ENCODE measurements at regions not wholly inside any gene's neighbourhood (a gene's known extent, or its start where the extent isn't known, plus 50 kb on each side); places are given as distances from the start of the nearest gene placed in this dataset.

DNA sequence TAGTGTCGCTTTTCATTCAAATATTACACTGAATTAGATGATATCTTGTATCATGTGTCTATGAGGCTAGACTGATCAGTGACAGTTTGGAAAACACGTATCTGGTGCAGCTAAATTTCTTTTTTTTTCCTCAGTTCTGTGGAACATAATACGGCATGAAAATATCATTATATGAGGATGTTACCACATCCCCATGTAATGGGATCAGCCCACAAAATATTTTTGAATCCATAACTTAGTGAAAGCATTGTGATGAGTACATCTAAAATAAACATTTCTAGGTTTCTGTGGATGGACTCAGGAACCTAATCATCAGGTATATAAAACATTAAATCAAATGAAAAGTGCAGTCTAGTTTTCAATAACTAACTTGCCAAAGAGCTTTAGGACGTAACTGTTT is 356.3 kb downstream of the USP25 start:
- Histone ChIP-seq H3K9ac (ENCODE audit: low read length) (peak overlapping the region; percentile 47), H3K27me3 (replicated peaks; ENCODE audit: control insufficient read depth, insufficient read depth, low read length) (no peaks in the 10 kb centered on the region), H3K4me1 (ENCODE audit: control insufficient read depth, insufficient read depth, low read length) (peaks cover 17% of the 10 kb centered on the region), H3K36me3 (ENCODE audit: control insufficient read depth, insufficient read depth, low read length, severe bottlenecking) (no peaks in the 10 kb centered on the region), H3K4me3 (ENCODE audit: low read length) (peak overlapping the region; percentile 51), H3K9me3 (ENCODE audit: control insufficient read depth, low read length) (no peaks in the 10 kb centered on the region)
- no peak for DNase-seq (ENCODE audit: low read depth)

GRCh38 chr21:16086936-16087335 is 357.2 kb downstream of the USP25 start:
- H3K4me3 ChIP-seq (ENCODE audit: low read length) = no peak overlapping the region
- H3K9me3 ChIP-seq (ENCODE audit: control insufficient read depth, low read length) = no peaks in the 10 kb centered on the region
- no peaks in the 10 kb centered on the region for H3K36me3 ChIP-seq (ENCODE audit: control insufficient read depth, insufficient read depth, low read length, severe bottlenecking)
- no peaks in the 10 kb centered on the region for H3K27me3 ChIP-seq (replicated peaks; ENCODE audit: control insufficient read depth, insufficient read depth, low read length)
- DNase-seq (ENCODE audit: low read depth) = no peak
- no peak overlapping the region for H3K9ac ChIP-seq (ENCODE audit: low read length)
- H3K4me1 ChIP-seq (ENCODE audit: control insufficient read depth, insufficient read depth, low read length) = peaks cover 17% of the 10 kb centered on the region

GRCh38 chr21:16087523-16087922 is 357.7 kb downstream of the USP25 start:
- Histone ChIP-seq H3K9ac (ENCODE audit: low read length) (no peak overlapping the region), H3K36me3 (ENCODE audit: control insufficient read depth, insufficient read depth, low read length, severe bottlenecking) (no peaks in the 10 kb centered on the region), H3K4me1 (ENCODE audit: control insufficient read depth, insufficient read depth, low read length) (peaks cover 14% of the 10 kb centered on the region), H3K27me3 (replicated peaks; ENCODE audit: control insufficient read depth, insufficient read depth, low read length) (no peaks in the 10 kb centered on the region), H3K4me3 (ENCODE audit: low read length) (no peak overlapping the region), H3K9me3 (ENCODE audit: control insufficient read depth, low read length) (no peaks in the 10 kb centered on the region)
- DNase-seq (ENCODE audit: low read depth) = no peak

DNA sequence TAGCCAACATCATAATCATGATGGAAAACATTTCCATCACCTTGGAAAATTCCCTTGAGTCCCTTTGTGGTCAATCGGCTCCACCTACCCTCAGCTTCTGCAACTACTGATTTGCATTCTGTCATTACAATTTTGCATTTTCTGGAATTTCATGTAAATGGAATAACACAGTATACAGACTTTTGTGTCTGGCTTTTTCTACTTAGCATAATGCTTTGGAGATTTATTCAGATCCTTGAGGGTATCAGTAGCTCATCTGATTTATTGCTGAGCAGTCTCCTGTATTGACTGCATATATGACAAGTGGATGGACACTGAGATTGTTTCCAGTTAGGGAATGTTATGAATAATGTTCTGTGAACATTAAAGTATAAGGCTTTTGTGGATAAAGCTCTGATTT is 358.3 kb downstream of the USP25 start:
- H3K4me1 ChIP-seq (ENCODE audit: control insufficient read depth, insufficient read depth, low read length) = peaks cover 14% of the 10 kb centered on the region
- DNase-seq (ENCODE audit: low read depth) = no peak
- H3K9me3 ChIP-seq (ENCODE audit: control insufficient read depth, low read length) = no peaks in the 10 kb centered on the region
- H3K9ac ChIP-seq (ENCODE audit: low read length) = no peak overlapping the region
- H3K4me3 ChIP-seq (ENCODE audit: low read length) = no peak overlapping the region
- no peaks in the 10 kb centered on the region for H3K27me3 ChIP-seq (replicated peaks; ENCODE audit: control insufficient read depth, insufficient read depth, low read length)
- H3K36me3 ChIP-seq (ENCODE audit: control insufficient read depth, insufficient read depth, low read length, severe bottlenecking) = no peaks in the 10 kb centered on the region

- H3K27me3 ChIP-seq (replicated peaks; ENCODE audit: control insufficient read depth, insufficient read depth, low read length) = no peaks in the 10 kb centered on the region
- H3K4me1 ChIP-seq (ENCODE audit: control insufficient read depth, insufficient read depth, low read length) = no peaks in the 10 kb centered on the region
- no peaks in the 10 kb centered on the region for H3K9me3 ChIP-seq (ENCODE audit: control insufficient read depth, low read length)
- no peaks in the 10 kb centered on the region for H3K36me3 ChIP-seq (ENCODE audit: control insufficient read depth, insufficient read depth, low read length, severe bottlenecking)
- no peak overlapping the region for H3K9ac ChIP-seq (ENCODE audit: low read length)
- DNase-seq (ENCODE audit: low read depth) = no peak
- H3K4me3 ChIP-seq (ENCODE audit: low read length) = no peak overlapping the region
Observed at GRCh38 chr21:16095005-16095404, 365.2 kb downstream of the USP25 start.

- H3K9ac ChIP-seq (ENCODE audit: low read length) = no peak overlapping the region
- no peaks in the 10 kb centered on the region for H3K27me3 ChIP-seq (replicated peaks; ENCODE audit: control insufficient read depth, insufficient read depth, low read length)
- H3K36me3 ChIP-seq (ENCODE audit: control insufficient read depth, insufficient read depth, low read length, severe bottlenecking) = no peaks in the 10 kb centered on the region
- no peak overlapping the region for H3K4me3 ChIP-seq (ENCODE audit: low read length)
- DNase-seq (ENCODE audit: low read depth) = no peak
- no peaks in the 10 kb centered on the region for H3K4me1 ChIP-seq (ENCODE audit: control insufficient read depth, insufficient read depth, low read length)
- no peaks in the 10 kb centered on the region for H3K9me3 ChIP-seq (ENCODE audit: control insufficient read depth, low read length)
Observed at GRCh38 chr21:16096988-16097387, 367.2 kb downstream of the USP25 start.

GRCh38 chr21:16102113-16102512 is 372.3 kb downstream of the USP25 start:
- peaks cover 4% of the 10 kb centered on the region for H3K9me3 ChIP-seq (ENCODE audit: control insufficient read depth, low read length)
- no peaks in the 10 kb centered on the region for H3K27me3 ChIP-seq (replicated peaks; ENCODE audit: control insufficient read depth, insufficient read depth, low read length)
- no peak overlapping the region for H3K4me3 ChIP-seq (ENCODE audit: low read length)
- H3K4me1 ChIP-seq (ENCODE audit: control insufficient read depth, insufficient read depth, low read length) = no peaks in the 10 kb centered on the region
- H3K9ac ChIP-seq (ENCODE audit: low read length) = no peak overlapping the region
- DNase-seq (ENCODE audit: low read depth) = no peak
- H3K36me3 ChIP-seq (ENCODE audit: control insufficient read depth, insufficient read depth, low read length, severe bottlenecking) = no peaks in the 10 kb centered on the region

GRCh38 chr21:16108561-16109075 is 378.8 kb downstream of the USP25 start:
- H3K4me1 ChIP-seq (ENCODE audit: control insufficient read depth, insufficient read depth, low read length) = peaks cover 6% of the 10 kb centered on the region
- no peak overlapping the region for H3K9ac ChIP-seq (ENCODE audit: low read length)
- no peak for DNase-seq (ENCODE audit: low read depth)
- H3K9me3 ChIP-seq (ENCODE audit: control insufficient read depth, low read length) = peaks cover 4% of the 10 kb centered on the region
- H3K4me3 ChIP-seq (ENCODE audit: low read length) = no peak overlapping the region
- no peaks in the 10 kb centered on the region for H3K36me3 ChIP-seq (ENCODE audit: control insufficient read depth, insufficient read depth, low read length, severe bottlenecking)
- H3K27me3 ChIP-seq (replicated peaks; ENCODE audit: control insufficient read depth, insufficient read depth, low read length) = no peaks in the 10 kb centered on the region

- peak overlapping the region; percentile 11 for H3K4me3 ChIP-seq (ENCODE audit: low read length)
- no peaks in the 10 kb centered on the region for H3K36me3 ChIP-seq (ENCODE audit: control insufficient read depth, insufficient read depth, low read length, severe bottlenecking)
- H3K9ac ChIP-seq (ENCODE audit: low read length) = no peak overlapping the region
- no peaks in the 10 kb centered on the region for H3K27me3 ChIP-seq (replicated peaks; ENCODE audit: control insufficient read depth, insufficient read depth, low read length)
- H3K4me1 ChIP-seq (ENCODE audit: control insufficient read depth, insufficient read depth, low read length) = peaks cover 26% of the 10 kb centered on the region
- DNase-seq (ENCODE audit: low read depth) = no peak
- no peaks in the 10 kb centered on the region for H3K9me3 ChIP-seq (ENCODE audit: control insufficient read depth, low read length)
Observed at GRCh38 chr21:16113052-16113715, 383.4 kb downstream of the USP25 start.

- Histone ChIP-seq H3K4me1 (ENCODE audit: control insufficient read depth, insufficient read depth, low read length) (peaks cover 42% of the 10 kb centered on the region), H3K9ac (ENCODE audit: low read length) (no peak overlapping the region), H3K9me3 (ENCODE audit: control insufficient read depth, low read length) (no peaks in the 10 kb centered on the region), H3K36me3 (ENCODE audit: control insufficient read depth, insufficient read depth, low read length, severe bottlenecking) (no peaks in the 10 kb centered on the region), H3K27me3 (replicated peaks; ENCODE audit: control insufficient read depth, insufficient read depth, low read length) (no peaks in the 10 kb centered on the region), H3K4me3 (ENCODE audit: low read length) (no peak overlapping the region)
- DNase-seq (ENCODE audit: low read depth) = no peak
Observed at GRCh38 chr21:16115461-16115860, 385.7 kb downstream of the USP25 start.

- no peak overlapping the region for H3K9ac ChIP-seq (ENCODE audit: low read length)
- H3K4me3 ChIP-seq (ENCODE audit: low read length) = no peak overlapping the region
- peak; percentile 22 for DNase-seq (ENCODE audit: low read depth)
- H3K27me3 ChIP-seq (replicated peaks; ENCODE audit: control insufficient read depth, insufficient read depth, low read length) = no peaks in the 10 kb centered on the region
- H3K36me3 ChIP-seq (ENCODE audit: control insufficient read depth, insufficient read depth, low read length, severe bottlenecking) = no peaks in the 10 kb centered on the region
- H3K4me1 ChIP-seq (ENCODE audit: control insufficient read depth, insufficient read depth, low read length) = peaks cover 42% of the 10 kb centered on the region
- H3K9me3 ChIP-seq (ENCODE audit: control insufficient read depth, low read length) = no peaks in the 10 kb centered on the region
Observed at GRCh38 chr21:16116069-16116468, 386.3 kb downstream of the USP25 start.

DNA sequence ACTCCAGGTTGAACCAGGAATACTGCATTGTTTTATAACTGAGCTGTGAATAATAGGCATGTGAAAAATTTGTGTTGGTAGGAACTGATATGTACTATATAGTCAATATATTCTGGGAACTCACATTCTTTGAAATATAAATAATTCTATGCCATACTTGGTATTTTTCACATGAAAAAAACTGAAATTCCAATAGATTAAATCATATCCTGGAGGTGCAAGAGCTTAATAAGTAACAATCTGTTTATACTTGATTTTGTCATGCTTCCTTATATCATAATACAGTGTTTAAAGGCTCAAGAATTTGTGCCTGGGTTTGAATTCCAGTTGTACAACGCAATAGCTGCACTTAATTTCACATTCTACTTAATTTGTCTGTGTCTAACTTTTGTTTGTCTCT is 387.0 kb downstream of the USP25 start:
- Histone ChIP-seq H3K9me3 (ENCODE audit: control insufficient read depth, low read length) (no peaks in the 10 kb centered on the region), H3K9ac (ENCODE audit: low read length) (peak overlapping the region; percentile 76), H3K36me3 (ENCODE audit: control insufficient read depth, insufficient read depth, low read length, severe bottlenecking) (no peaks in the 10 kb centered on the region), H3K27me3 (replicated peaks; ENCODE audit: control insufficient read depth, insufficient read depth, low read length) (no peaks in the 10 kb centered on the region), H3K4me3 (ENCODE audit: low read length) (peak overlapping the region; percentile 77), H3K4me1 (ENCODE audit: control insufficient read depth, insufficient read depth, low read length) (peaks cover 42% of the 10 kb centered on the region)
- peak; percentile 50 for DNase-seq (ENCODE audit: low read depth)
